Left renal cortex interstitium (tissue), 4 donors: ENCODE measurements at regions not wholly inside any gene's neighbourhood (a gene's known extent, or its start where the extent isn't known, plus 50 kb on each side); places are given as distances from the start of the nearest gene placed in this dataset.

Source experiments
- DNase-seq, 4 donors: peaks; one replicate each; pipeline ENCODE4 v3.0.0-alpha.2; 2013; ENCODE audit warnings: low read depth in 4 of 4, low spot score in 2 of 4, missing footprints in 1 of 4

DNA sequence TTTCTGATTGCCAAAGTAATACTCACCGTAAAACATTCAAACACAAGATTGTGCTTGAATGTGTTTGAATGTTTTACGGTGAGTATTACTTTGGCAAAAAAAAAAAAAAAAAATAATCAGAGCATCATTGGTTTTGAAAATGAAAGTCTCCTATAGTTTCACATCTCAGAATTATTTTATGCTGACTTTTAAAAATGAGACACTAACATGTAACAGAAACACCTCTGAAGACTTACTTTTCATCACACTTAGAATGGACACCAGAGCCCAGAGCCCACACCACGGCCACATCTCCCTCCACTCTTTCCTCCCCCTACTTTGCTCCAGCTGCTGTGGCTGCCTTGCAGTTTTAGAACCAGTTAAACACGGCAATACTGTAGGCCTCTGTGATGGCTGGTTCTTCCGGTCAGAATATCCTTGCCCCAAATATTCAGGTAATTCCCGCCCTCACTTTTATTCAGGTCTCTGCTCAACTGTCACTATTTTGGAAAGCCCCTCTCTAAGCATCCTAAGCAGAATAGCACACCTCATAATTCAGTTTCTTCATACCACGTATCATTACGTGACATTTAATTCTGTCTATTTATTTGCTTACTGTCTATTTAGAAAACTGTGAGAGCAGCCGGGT is 138.9 kb upstream of the MAX start:
- DNase-seq: no peak

DNA sequence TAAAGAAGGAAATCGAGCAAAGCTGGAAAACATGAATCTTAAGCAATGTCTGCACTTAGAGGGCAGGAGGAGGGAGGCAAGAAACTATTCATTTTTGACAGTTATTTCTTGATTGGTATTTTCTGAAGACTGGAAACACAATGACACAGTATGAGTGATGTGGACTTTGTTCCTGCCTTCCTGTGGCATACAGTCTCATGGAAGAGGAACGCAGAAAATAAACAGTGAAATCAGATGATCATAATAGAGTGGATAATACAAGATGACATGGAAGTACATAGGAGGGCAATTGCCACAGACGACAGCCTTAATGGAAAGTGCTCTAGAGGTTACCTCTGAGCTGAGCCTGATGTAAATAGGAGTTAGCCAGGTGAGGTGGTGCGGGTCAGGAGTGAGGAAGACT is 140.4 kb upstream of the MAX start:
- DNase-seq: no peak

GRCh38 chr14:65243766-65244442 is 141.6 kb upstream of the MAX start:
- no peak for DNase-seq

GRCh38 chr14:65249471-65250161 is 147.3 kb upstream of the MAX start:
- no peak for DNase-seq

- no peak for DNase-seq
Measured at GRCh38 chr14:65250162-65250495, 147.8 kb upstream of the MAX start.

- DNase-seq: no peak
Measured at GRCh38 chr14:65251213-65251612, 148.9 kb upstream of the MAX start.

- DNase-seq: no peak
Measured at GRCh38 chr14:65252482-65253255, 150.4 kb upstream of the MAX start.

DNA sequence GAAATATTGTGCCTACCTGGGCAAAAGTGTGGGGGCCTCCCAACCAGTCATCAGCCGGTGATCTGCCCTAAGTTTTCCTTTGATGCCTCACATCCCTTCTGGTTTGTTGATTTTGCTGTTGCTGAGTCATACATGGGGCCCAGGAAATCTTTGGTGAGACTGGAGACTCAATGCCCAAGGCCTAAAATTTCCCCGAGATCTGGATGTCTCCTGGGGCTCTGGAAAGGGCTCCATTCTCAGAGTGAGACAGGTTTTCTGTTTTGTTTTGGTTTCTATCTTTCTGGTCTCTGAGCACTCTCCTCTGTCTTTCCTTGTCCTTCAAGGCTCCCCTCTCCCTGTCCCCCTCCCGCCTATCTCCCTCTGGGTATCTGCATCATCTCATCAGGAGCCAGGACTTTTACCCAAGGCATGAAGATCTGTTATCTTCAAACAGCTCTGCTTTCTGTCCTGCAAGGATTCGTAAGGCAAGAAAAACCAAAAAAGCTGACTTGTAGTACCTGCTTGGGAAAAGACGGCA is 152.8 kb upstream of the MAX start:
- DNase-seq: no peak

DNA sequence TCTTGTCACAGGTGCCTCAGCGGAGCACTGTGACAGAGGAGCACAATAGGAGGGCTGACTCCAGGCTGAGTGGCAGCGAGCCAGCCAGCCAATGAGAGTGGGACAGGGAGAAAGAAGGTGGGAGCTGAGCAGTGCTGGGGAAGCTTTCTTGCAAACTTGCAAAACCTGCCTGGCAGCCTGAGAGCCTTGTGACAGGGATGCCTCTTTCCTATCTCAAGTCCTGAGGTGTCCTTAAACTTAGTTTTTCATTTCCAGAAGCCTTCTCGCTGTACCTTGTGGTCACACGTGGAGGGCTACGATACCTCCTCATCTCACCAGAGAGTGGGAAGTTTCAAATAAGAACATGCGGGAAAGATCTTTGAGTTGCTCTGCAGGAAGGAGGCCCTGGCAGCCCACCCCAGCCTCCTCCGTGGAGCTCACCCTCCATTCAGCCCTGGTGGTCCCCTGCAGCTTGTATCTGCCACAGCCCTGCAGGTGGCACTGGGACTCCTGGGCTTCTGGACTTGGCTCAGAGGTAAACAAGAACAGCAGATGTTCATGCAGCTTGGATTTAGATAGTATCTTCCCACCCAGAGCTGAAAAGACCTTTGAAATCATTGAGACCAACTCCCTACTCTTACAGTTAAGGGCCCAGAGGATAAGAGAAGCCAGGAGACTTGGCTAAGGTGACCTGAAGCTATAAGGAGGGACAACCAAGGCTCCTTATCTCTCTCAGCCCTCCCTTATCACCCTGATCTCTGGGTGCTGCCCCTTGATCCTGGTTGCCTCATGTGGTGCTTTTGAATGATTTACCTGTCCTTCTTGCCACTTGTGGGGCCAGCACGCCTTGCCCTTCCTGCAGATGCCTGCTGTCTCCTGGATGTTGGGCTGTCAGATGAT is 153.5 kb upstream of the MAX start:
- peak in 1 of 4 donors; percentile 44 for DNase-seq

- DNase-seq: no peak
Measured at GRCh38 chr14:65256714-65257113, 154.4 kb upstream of the MAX start.

DNA sequence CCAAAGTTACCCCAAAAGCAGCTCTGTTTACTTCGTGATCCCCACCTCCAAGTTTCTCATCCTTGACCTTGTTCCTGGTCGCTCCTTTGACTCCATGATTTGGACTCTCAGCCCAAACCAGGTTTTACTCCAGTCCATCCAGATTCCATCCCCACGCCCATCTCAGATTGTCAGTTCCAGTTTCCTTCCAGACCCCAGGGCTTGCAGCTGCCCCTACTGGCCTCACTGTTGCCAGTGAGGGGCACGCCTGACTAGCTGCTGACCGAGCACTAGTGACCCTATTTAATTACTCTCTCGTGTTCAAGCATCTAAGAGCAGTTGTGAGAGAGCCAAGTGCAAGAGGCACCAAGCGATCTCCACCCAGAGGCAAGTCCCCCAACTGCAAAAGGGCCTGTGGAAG is 155.1 kb upstream of the FUT8 start:
- no peak for DNase-seq

DNA sequence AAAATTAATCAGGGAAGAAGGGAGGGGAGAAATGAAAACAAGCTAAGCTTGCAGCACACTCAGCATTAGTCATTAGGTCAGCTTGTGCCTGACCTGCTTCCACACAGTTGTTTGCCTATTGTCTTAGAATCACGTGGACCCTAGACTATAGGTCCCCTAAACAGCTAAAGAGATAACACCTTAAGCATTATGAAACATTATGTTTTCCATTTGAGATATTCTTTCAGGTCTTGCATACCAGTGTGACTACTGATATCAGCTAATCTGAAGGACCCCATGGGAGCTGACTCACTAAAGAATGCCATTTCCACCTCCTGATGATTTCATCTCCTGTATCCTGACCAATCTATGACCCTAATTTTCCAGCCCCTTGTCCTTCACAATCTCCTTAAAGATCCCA is 154.1 kb upstream of the FUT8 start:
- DNase-seq: no peak

DNA sequence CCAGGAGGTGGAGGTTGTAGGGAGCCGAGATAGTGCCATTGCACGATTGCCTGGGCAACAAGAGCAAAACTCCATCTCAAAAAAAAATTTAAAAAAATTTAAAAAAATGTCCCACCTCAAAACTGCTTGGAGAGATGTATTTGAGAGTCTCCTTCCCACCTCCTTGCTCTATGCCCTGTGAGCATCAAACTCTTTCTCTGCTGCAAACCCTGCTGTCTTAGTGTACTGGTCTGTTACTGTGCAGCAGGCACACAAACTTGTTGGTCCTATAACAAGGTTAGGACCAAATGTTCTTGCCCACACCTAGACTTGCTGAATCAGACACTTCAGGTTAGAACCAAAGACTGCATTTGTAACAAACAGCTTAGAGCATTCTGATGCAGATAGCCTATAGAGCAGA is 153.5 kb upstream of the FUT8 start:
- DNase-seq: no peak

- no peak for DNase-seq
Measured at GRCh38 chr14:65260786-65261185, 151.7 kb upstream of the FUT8 start.

GRCh38 chr14:65261425-65261920 is 151.1 kb upstream of the FUT8 start:
- no peak for DNase-seq

GRCh38 chr14:65261946-65262345 is 150.6 kb upstream of the FUT8 start:
- no peak for DNase-seq

DNA sequence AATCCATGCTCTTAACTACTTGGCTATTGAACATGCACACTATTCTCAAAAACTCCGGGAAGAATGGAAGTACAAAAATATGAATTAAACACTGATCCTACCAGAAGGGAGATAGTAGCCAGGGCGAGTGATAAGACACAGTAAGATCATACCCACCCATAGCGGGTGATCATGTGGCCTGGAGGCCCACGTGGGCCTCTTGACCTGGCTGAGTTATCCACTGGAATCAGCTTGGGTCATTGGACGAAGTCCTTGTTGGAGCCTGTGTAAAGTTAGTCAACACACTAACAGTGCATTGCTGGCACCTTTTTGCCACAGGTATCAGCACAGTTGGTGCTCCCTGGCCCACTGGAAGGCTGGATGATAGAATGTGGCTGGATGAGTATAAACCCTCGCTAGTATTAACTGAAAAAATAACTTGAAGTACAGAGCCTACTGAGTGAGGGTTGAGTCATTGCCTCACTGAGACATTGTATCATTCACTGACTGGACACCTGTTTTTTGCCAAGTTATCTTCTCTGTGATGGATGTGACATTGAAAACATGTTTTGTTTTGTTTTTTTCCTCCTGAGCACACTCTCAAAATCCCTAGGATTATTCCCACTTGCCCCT is 149.2 kb upstream of the FUT8 start:
- no peak for DNase-seq

GRCh38 chr14:65267856-65268255 is 144.7 kb upstream of the FUT8 start:
- DNase-seq: no peak

DNA sequence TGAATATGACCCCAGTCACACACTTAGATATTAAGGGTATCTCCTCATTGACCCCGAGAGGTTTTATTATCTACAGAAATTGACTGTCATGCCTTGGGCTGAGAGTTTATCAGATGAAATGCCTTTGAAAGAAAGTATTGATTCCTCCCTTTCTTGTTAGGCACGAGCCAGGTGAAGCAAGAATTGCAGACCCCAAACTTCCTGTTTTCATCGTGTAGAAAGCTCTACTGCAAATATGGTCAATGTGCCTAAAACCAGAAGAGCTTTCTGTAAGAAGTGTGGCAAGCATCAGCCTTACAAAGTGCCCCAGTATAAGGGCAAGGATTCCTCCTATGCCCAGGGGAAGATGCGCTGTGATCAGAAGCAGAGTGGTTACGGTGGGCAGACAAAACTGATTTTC is 143.9 kb upstream of the FUT8 start:
- no peak for DNase-seq

DNA sequence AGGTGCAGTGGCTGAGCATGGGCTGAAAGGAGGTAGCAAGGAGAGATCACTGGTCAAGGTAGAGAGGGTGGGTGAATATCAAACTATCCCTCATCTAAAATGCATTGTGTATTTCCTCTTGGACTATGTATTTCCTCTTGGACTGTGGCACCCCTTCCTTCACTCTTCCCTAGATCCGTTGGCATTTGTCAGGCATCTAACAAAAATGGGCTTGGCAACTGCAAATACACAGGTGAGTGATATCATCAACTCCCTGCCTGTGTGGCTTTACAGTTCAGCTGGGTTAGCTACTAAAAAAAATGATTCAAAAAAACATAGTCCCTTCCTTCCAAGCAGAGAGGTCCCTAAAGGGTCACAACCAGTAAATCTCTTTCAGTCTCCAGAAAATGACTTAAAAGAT is 142.8 kb upstream of the FUT8 start:
- DNase-seq: no peak
